Neural progenitor cell (in vitro differentiated cells): ENCODE measurements at regions not wholly inside any gene's neighbourhood (a gene's known extent, or its start where the extent isn't known, plus 50 kb on each side); places are given as distances from the start of the nearest gene placed in this dataset.

Source experiments
- DNase-seq: peaks from one replicate; pipeline ENCODE4 v3.0.0-alpha.2; 2016; ENCODE audit warnings: low spot score
- H2AFZ ChIP-seq: fragments of 200-600 bp; sonication (generic); replicated peaks from 2 replicates; pipeline ENCODE4 v1.6.1; 2016; ENCODE audit warnings: antibody characterized with exemption
- H3F3A ChIP-seq: fragments of 200-600 bp; sonication (generic); 2 replicates; pipeline ENCODE4 v1.6.1; 2016; ENCODE audit warnings: antibody characterized with exemption, low read depth
- H3K27ac ChIP-seq: fragments of 200-600 bp; sonication (generic); 2 replicates; pipeline ENCODE4 v1.5.1; 2016; ENCODE audit warnings: mild to moderate bottlenecking
- H3K27me3 ChIP-seq: fragments of 200-600 bp; sonication (generic); 2 replicates; pipeline ENCODE4 v1.6.1; 2016; ENCODE audit warnings: mild to moderate bottlenecking, moderate library complexity
- H3K36me3 ChIP-seq: fragments of 200-600 bp; sonication (generic); 2 replicates; pipeline ENCODE4 v1.5.1; 2016
- H3K4me1 ChIP-seq: fragments of 200-600 bp; sonication (generic); 2 replicates; pipeline ENCODE4 v1.6.1; 2016; ENCODE audit warnings: mixed run types
- H3K4me2 ChIP-seq: fragments of 200-600 bp; sonication (generic); 2 replicates; pipeline ENCODE4 v1.6.1; 2016
- H3K4me3 ChIP-seq: fragments of 200-600 bp; sonication (generic); 2 replicates; pipeline ENCODE4 v1.5.1; 2016
- H3K79me2 ChIP-seq: fragments of 200-600 bp; sonication (generic); 2 replicates; pipeline ENCODE4 v1.6.1; 2016; ENCODE audit warnings: low read depth
- H3K9ac ChIP-seq: fragments of 200-600 bp; sonication (generic); 2 replicates; pipeline ENCODE4 v1.6.1; 2016
- H3K9me3 ChIP-seq: fragments of 200-600 bp; sonication (generic); 2 replicates; pipeline ENCODE4 v1.5.1; 2016; ENCODE audit warnings: low read depth
- H4K20me1 ChIP-seq: fragments of 200-600 bp; sonication (generic); 2 replicates; pipeline ENCODE4 v1.6.1; 2016; ENCODE audit warnings: low read depth
- H3K27ac Mint-ChIP-seq: 3 replicates; pipeline ENCODE4 v1.8.0; 2021; ENCODE audit warnings: mixed read lengths
- H3K27me3 Mint-ChIP-seq: 2 replicates; pipeline ENCODE4 v1.8.0; 2022; ENCODE audit warnings: low read depth, mild to moderate bottlenecking, inconsistent platforms, moderate library complexity, mixed read lengths; ENCODE audit not compliant: insufficient read depth
- H3K36me3 Mint-ChIP-seq: 3 replicates; pipeline ENCODE4 v1.8.0; 2021; ENCODE audit warnings: mixed read lengths
- H3K4me1 Mint-ChIP-seq: 3 replicates; pipeline ENCODE4 v1.8.0; 2021; ENCODE audit warnings: mixed read lengths
- H3K4me3 Mint-ChIP-seq: 3 replicates; pipeline ENCODE4 v1.8.0; 2021; ENCODE audit warnings: mild to moderate bottlenecking, moderate library complexity, mixed read lengths
- H3K9me3 Mint-ChIP-seq: 3 replicates; pipeline ENCODE4 v1.8.0; 2020; ENCODE audit warnings: mixed read lengths
- CTCF ChIP-seq: fragments of 200-600 bp; sonication (generic); IDR thresholded peaks from 2 replicates; pipeline ENCODE4 v1.5.1; 2017; ENCODE audit warnings: antibody characterized with exemption, mild to moderate bottlenecking
- EZH2 ChIP-seq: fragments of 200-600 bp; sonication (generic); IDR thresholded peaks from 2 replicates; pipeline ENCODE4 v1.6.1; 2017; ENCODE audit warnings: antibody characterized with exemption, mild to moderate bottlenecking, moderate library complexity
- EZH2phosphoT487 ChIP-seq: fragments of 200-600 bp; sonication (generic); IDR thresholded peaks from 2 replicates; pipeline ENCODE4 v1.6.1; 2017; ENCODE audit warnings: antibody characterized with exemption

GRCh38 chr10:133019191-133019590, 68.5 kb upstream of the ADGRA1 start:
- no peaks in the 10 kb centered on the region for H3K36me3 Mint-ChIP-seq
- Histone ChIP-seq H3K9me3 (no peaks in the 10 kb centered on the region), H2AFZ (no peak overlapping the region), H3K27me3 (peaks cover 9% of the 10 kb centered on the region), H3F3A (no peaks in the 10 kb centered on the region), H3K9ac (no peak overlapping the region), H3K4me1 (peaks cover 5% of the 10 kb centered on the region), H3K36me3 (no peaks in the 10 kb centered on the region), H3K4me2 (no peak overlapping the region), H3K27ac (no peak overlapping the region), H3K4me3 (no peak overlapping the region), H4K20me1 (no peaks in the 10 kb centered on the region), H3K79me2 (no peaks in the 10 kb centered on the region)
- H3K27ac Mint-ChIP-seq, result no peak overlapping the region
- no peak for TF ChIP-seq CTCF
- TF ChIP-seq EZH2, result no peak
- no peak for TF ChIP-seq EZH2phosphoT487
- no peaks in the 10 kb centered on the region for H3K27me3 Mint-ChIP-seq
- H3K4me3 Mint-ChIP-seq, result no peak overlapping the region
- H3K9me3 Mint-ChIP-seq, result peaks cover 6% of the 10 kb centered on the region
- no peak for DNase-seq
- peaks cover 14% of the 10 kb centered on the region for H3K4me1 Mint-ChIP-seq

- Mint-ChIP-seq H3K36me3 (no peaks in the 10 kb centered on the region), H3K27me3 (no peaks in the 10 kb centered on the region), H3K9me3 (peaks cover 4% of the 10 kb centered on the region), H3K4me1 (peaks cover 12% of the 10 kb centered on the region), H3K4me3 (no peak overlapping the region), H3K27ac (no peak overlapping the region)
- peaks cover 5% of the 10 kb centered on the region for H3K4me1 ChIP-seq
- H3K9me3 ChIP-seq, result no peaks in the 10 kb centered on the region
- TF ChIP-seq EZH2phosphoT487 (no peak), CTCF (no peak), EZH2 (no peak)
- H2AFZ ChIP-seq, result no peak overlapping the region
- peaks cover 2% of the 10 kb centered on the region for H3K27me3 ChIP-seq
- H3K9ac ChIP-seq, result no peak overlapping the region
- no peaks in the 10 kb centered on the region for H3K36me3 ChIP-seq
- no peak overlapping the region for H3K4me2 ChIP-seq
- no peak overlapping the region for H3K4me3 ChIP-seq
- no peaks in the 10 kb centered on the region for H4K20me1 ChIP-seq
- no peak for DNase-seq
- H3K79me2 ChIP-seq, result no peaks in the 10 kb centered on the region
- H3F3A ChIP-seq, result no peaks in the 10 kb centered on the region
- H3K27ac ChIP-seq, result no peak overlapping the region
Observed at GRCh38 chr10:133018491-133018890, 69.2 kb upstream of the ADGRA1 start.

- H3K4me3 Mint-ChIP-seq, result no peak overlapping the region
Observed at GRCh38 chr10:133017203-133017601, 70.5 kb upstream of the ADGRA1 start.

More at GRCh38 chr10:133017203-133017601, 70.5 kb upstream of the ADGRA1 start:
- Histone ChIP-seq H3K4me2 (no peak overlapping the region), H2AFZ (no peak overlapping the region), H3K4me3 (no peak overlapping the region), H3K27ac (no peak overlapping the region), H3K9ac (no peak overlapping the region), H3K4me1 (no peaks in the 10 kb centered on the region), H3K27me3 (no peaks in the 10 kb centered on the region), H4K20me1 (no peaks in the 10 kb centered on the region), H3F3A (no peaks in the 10 kb centered on the region), H3K36me3 (no peaks in the 10 kb centered on the region), H3K79me2 (no peaks in the 10 kb centered on the region), H3K9me3 (no peaks in the 10 kb centered on the region)
- H3K27ac Mint-ChIP-seq, result no peak overlapping the region
- H3K27me3 Mint-ChIP-seq, result no peaks in the 10 kb centered on the region
- H3K36me3 Mint-ChIP-seq, result no peaks in the 10 kb centered on the region
- peaks cover 5% of the 10 kb centered on the region for H3K4me1 Mint-ChIP-seq
- peaks cover 4% of the 10 kb centered on the region for H3K9me3 Mint-ChIP-seq
- no peak for TF ChIP-seq CTCF
- no peak for TF ChIP-seq EZH2phosphoT487
- no peak for TF ChIP-seq EZH2
- no peak for DNase-seq
